ENCODE measurements at regions not wholly inside any gene's neighbourhood (a gene's known extent, or its start where the extent isn't known, plus 50 kb on each side); places are given as distances from the start of the nearest gene placed in this dataset.
"Not testable (repeated sequence)": the region's sequence is repeated elsewhere in the genome, so short reads cannot be mapped to it uniquely, and the experiment has no call there.

DNA sequence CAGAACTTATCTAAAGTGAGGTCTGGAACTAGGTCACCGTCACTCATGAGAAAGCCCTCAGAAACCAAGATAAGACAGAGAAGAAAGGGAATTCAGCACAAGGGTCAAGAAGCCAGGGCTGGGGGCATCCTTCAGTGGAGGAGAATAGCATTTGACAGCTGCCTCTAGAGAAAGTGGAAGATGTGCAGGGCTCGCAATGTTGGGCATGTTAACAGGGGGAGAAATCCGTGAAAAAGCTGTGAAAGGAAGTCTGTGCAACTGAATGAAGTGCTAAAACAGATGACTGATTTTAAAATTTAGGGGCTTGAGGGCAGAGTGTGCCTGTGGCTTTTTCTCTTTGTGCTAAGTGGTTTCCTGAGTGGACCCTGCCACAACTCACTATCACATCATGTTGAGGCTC lies 97.7 kb upstream of the IFNG-AS1 start:
- H3K4me3 ChIP-seq (ENCODE audit: low read depth, low read length), result no peak overlapping the region
- DNase-seq (ENCODE audit: low read depth), result no peak
- TF ChIP-seq, protein P1, sequence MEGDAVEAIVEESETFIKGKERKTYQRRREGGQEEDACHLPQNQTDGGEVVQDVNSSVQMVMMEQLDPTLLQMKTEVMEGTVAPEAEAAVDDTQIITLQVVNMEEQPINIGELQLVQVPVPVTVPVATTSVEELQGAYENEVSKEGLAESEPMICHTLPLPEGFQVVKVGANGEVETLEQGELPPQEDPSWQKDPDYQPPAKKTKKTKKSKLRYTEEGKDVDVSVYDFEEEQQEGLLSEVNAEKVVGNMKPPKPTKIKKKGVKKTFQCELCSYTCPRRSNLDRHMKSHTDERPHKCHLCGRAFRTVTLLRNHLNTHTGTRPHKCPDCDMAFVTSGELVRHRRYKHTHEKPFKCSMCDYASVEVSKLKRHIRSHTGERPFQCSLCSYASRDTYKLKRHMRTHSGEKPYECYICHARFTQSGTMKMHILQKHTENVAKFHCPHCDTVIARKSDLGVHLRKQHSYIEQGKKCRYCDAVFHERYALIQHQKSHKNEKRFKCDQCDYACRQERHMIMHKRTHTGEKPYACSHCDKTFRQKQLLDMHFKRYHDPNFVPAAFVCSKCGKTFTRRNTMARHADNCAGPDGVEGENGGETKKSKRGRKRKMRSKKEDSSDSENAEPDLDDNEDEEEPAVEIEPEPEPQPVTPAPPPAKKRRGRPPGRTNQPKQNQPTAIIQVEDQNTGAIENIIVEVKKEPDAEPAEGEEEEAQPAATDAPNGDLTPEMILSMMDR (IDR thresholded peaks at IDR 0.05; ENCODE audit: low read depth, low read length, missing control alignments), result no peak

DNA sequence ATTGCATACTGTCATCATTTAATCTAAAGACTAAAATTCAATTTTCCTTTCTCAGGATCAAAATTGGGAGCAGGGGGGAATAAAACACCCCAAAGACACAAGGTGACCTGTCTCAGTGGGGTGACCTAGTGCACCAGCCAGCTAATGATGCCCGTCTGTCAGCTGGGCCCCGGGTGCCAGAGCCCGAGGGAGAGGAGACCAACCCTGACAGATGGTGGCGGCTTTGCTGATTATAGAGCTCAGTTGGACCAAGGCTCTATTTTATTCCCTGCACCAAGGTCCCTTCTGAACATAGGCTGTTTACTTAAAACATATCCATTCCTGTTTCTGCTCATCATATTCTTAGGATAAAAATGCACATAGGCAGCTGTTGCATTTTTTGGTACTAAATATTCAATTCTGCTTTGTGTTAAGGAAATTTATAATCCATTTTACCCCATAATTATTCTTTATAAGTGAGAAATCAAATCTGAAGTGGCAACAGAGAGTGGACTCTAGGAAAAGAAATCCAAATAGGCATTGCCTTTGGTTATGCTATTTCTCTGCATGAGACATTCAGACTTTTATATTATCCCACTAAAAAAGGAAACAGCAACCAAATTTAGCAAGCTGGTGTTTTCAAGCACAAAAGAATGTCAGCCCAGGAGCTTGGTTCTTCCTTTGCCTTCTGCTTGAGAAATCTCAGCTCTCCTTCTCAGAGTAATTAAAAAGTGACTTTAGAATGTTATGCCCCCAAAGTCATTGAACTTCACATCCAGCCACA lies 96.8 kb upstream of the IFNG-AS1 start:
- H3K4me3 ChIP-seq (ENCODE audit: low read depth, low read length), result no peak overlapping the region
- TF ChIP-seq, protein P1 (IDR thresholded peaks at IDR 0.05; ENCODE audit: low read depth, low read length, missing control alignments), result no peak
- no peak for DNase-seq (ENCODE audit: low read depth)

DNA sequence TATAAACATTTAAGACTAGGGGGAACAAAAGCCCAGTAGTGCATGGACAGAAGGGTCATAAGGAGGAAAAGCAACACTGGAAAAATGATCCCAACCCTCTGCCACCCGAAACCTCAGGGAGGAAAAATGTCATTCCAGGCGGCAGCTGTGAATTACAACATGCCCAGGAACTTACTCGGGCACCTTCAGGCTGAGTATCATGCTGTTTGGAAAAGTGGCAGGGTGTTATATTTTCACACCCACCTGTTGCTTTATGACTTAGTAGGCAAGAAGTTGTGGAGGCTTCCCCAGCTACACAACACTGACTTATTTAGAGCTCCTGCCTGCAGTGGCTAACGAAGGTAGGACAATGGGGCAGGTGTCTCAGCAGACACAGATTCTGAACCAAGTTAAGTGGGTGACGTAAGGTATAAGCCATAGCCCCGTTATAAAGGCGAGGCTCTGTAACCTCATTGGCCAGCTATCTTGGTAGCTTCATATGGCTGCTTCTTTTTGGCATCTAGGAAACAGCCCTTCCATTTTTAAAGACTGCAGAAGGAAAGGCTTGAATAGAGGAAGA lies 96.1 kb upstream of the IFNG-AS1 start:
- DNase-seq (ENCODE audit: low read depth), result no peak
- H3K4me3 ChIP-seq (ENCODE audit: low read depth, low read length), result no peak overlapping the region
- TF ChIP-seq, protein P1 (IDR thresholded peaks at IDR 0.05; ENCODE audit: low read depth, low read length, missing control alignments), result no peak

DNA sequence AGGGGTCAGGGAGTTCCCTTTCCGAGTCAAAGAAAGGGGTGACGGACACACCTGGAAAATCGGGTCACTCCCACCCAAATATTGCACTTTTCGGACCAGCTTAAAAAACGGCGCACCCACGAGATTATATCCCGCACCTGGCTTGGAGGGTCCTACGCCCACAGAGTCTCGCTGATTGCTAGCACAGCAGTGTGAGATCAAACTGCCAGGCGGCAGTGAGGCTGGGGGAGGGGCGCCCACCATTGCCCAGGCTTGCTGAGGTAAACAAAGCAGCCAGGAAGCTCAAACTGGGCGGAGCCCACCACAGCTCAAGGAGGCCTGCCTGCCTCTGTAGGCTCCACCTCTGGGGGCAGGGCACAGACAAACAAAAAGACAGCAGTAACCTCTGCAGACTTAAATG lies 88.8 kb upstream of the IFNG-AS1 start:
- DNase-seq (ENCODE audit: low read depth); H3K4me3 ChIP-seq (ENCODE audit: low read depth, low read length): not testable (repeated sequence)

DNA sequence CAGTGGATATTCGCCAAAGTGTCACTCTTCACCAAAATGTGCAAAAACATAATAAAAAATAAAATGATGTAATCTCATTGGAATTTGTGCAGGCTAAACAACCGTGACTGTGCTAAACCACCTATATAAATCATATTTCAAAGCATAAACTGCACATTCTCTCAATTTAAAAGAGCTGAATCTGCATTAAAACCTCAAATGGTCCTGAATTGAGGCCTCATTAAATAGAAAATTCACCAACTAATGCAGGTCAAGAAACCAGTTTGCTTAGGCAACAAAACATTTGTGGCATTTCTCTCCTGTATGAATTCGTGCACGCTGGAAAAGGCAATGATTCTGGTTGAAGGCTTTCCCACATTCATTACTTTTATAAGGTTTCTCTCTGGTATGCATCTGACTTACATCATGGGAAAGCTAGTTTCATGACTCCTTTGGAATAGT lies 80.1 kb upstream of the IFNG-AS1 start:
- no peak for DNase-seq (ENCODE audit: low read depth)

DNA sequence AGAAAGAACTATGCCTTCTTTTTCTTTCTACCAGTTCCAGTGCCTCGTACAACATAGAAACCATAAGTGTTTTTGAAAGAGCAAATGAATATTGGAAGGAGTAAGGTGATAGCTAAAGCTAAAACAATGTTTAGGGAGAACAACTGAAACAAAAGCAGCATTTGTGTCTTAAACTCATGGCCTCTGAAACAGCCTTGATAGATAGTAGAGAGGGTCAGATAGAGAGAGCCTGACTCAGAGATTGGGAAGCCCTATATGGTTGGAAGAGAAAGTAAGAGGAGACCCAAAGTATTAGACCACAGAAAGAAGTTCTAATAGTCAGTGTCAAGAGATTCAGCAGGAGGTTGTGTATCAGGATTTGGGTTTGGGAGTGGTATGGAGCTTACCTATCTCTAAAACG lies 79.6 kb upstream of the IFNG-AS1 start:
- no peak for DNase-seq (ENCODE audit: low read depth)
- TF ChIP-seq, protein P1 (IDR thresholded peaks at IDR 0.05; ENCODE audit: low read depth, low read length, missing control alignments), result no peak
- no peak overlapping the region for H3K4me3 ChIP-seq (ENCODE audit: low read depth, low read length)

More for the DNA sequence above, 80.1 kb upstream of the IFNG-AS1 start:
- no peak overlapping the region for H3K4me3 ChIP-seq (ENCODE audit: low read depth, low read length)
- TF ChIP-seq, protein P1 (IDR thresholded peaks at IDR 0.05; ENCODE audit: low read depth, low read length, missing control alignments), result no peak

DNA sequence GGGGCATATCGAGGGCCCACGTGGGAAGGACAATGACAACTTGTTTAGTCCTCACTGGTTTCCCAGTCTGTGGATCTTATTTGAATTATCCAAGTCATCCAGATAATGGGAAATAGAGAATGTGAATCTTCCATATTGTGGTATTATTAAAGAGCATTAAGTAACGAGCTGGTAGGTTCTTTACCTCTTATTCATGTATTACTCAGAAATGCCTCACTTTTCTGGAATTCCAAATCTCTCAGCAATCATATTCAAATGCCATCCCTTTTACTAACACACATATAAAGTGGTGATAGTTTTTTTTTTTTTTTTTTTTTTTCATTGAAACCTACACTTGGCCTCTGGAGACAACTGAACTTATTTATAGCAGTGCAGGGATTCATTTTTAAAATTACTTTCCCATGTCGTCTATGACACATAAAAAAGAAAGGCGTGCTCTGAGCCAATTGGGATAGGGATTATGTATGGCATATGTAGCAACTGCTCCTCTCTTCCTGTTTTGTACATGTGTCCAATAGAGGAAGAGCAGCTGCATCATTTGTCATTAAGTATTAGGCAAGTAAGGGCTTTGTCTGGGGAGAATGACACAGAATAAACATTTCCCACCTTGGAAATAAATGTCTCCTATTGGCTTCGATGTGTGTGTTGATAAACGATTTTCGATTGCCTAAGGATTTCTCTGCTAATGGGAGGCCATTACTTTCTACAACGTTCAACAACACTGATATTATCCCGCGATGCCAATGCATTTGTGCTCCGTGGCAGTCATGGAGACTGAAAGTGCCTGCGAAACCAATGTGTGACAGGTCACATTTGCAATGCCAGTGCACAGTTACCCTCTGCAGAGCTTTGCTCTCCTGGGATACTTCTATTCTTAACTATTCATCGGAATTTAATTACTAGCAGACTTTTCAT lies 78.6 kb upstream of the IFNG-AS1 start:
- no peak for DNase-seq (ENCODE audit: low read depth)
- TF ChIP-seq, protein P1 (IDR thresholded peaks at IDR 0.05; ENCODE audit: low read depth, low read length, missing control alignments), result no peak

More for the DNA sequence above, 78.6 kb upstream of the IFNG-AS1 start:
- no peak overlapping the region for H3K4me3 ChIP-seq (ENCODE audit: low read depth, low read length)

Data from GM12864 (cell line).